ENCODE measurements at regions not wholly inside any gene's neighbourhood (a gene's known extent, or its start where the extent isn't known, plus 50 kb on each side); places are given as distances from the start of the nearest gene placed in this dataset.
A peak's percentile ranks its signal among the peaks of the same experiment; 100 is the strongest.

DNA sequence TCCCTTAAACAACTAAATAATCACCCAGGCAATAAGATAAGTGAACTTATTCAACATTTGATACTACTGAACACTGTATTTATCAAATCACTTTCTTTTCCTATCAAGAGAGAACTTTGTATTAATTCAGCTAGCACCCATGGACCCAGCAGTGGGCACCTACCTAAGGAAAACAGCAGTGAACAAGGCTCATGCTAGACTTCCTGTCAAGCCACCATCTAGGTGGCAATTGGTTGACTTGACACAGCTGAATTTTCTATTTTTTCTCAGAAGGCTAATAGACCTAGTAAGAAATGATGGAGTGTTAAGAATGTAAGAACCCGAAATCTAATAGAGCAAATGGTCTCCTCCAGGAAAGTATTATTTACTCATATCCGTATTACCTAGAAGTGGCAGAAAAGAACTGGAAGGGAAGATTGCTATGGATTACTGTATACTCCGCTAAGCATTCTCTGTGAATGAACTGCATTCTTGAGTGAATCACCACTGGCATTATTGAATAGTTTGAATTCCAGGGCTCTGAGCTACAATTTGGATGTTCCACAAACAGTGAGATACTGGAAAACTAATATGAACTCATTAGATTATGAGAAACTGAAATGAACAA, 988.2 kb upstream of the CDH2 start:
- H3K36me3 ChIP-seq = no peaks in the 10 kb centered on the region
- DNase-seq = no peak
- peak overlapping the region; percentile 18 to 45 for H3K27ac ChIP-seq
- no peaks in the 10 kb centered on the region for H3K27me3 ChIP-seq
- intact Hi-C loops (cut with DNase I; ENCODE audit: low total_unique reads) = no loop called here
- TF ChIP-seq CTCF (IDR thresholded peaks at IDR 0.05) (no peak), POLR2A (IDR thresholded peaks at IDR 0.05) (no peak)
- H3K9me3 ChIP-seq = no peaks in the 10 kb centered on the region
- H3K4me1 ChIP-seq = no peaks in the 10 kb centered on the region
- no peak overlapping the region for H3K4me3 ChIP-seq

DNA sequence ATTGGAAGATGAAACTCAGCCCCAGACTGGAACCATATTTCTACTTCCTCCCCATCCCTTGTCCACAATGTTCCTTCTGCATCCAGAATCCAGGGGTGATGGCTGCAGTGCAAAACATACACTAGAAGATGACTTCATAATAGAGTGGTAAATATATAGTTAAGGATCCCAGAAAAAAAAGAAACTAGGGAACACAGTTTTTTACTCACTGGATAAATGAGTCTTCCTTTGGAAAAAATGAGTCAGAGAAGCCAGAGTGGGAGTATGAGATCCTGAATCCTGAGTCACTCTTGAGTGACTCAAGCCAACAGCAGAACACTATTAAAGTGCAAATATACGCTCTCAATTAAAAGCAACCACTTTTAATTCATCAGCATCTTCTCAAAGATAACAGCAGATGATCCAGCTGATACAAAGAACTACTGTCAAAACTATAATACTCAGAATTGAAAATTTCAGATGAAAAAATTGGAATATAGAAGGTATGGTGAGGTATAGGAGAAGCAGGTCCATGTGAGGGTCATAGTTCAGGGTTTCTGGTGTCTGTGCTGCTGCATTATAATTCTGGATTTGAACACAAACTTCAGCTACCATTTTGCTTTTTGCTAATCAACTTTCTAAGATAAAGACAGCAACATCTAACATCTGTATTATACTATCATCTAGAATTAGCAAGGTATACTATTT, 987.2 kb upstream of the CDH2 start:
- intact Hi-C loops (cut with DNase I; ENCODE audit: low total_unique reads) = no loop called here

GRCh38 chr18:29163596-29163995, 986.7 kb upstream of the CDH2 start:
- intact Hi-C loops (cut with DNase I; ENCODE audit: low total_unique reads) = no loop called here
- no peak for TF ChIP-seq CTCF (IDR thresholded peaks at IDR 0.05)
- TF ChIP-seq POLR2A (IDR thresholded peaks at IDR 0.05) = no peak
- DNase-seq = no peak
- Histone ChIP-seq H3K27me3 (no peaks in the 10 kb centered on the region), H3K4me1 (no peaks in the 10 kb centered on the region), H3K4me3 (no peak overlapping the region), H3K27ac (peak overlapping the region; percentile 45 to 63), H3K9me3 (no peaks in the 10 kb centered on the region), H3K36me3 (no peaks in the 10 kb centered on the region)

More for the DNA sequence above, 987.2 kb upstream of the CDH2 start:
- H3K36me3 ChIP-seq = no peaks in the 10 kb centered on the region
- H3K4me1 ChIP-seq = no peaks in the 10 kb centered on the region
- no peak for DNase-seq
- H3K4me3 ChIP-seq = no peak overlapping the region
- no peak for TF ChIP-seq CTCF (IDR thresholded peaks at IDR 0.05)
- no peaks in the 10 kb centered on the region for H3K9me3 ChIP-seq
- peak overlapping the region; percentile 45 to 63 for H3K27ac ChIP-seq
- no peaks in the 10 kb centered on the region for H3K27me3 ChIP-seq

GRCh38 chr18:29161429-29161828, 984.5 kb upstream of the CDH2 start:
- no peaks in the 10 kb centered on the region for H3K36me3 ChIP-seq
- no peaks in the 10 kb centered on the region for H3K4me1 ChIP-seq
- no peak for DNase-seq
- no peak overlapping the region for H3K4me3 ChIP-seq
- no peak overlapping the region for H3K27ac ChIP-seq
- intact Hi-C loops (cut with DNase I; ENCODE audit: low total_unique reads) = no loop called here
- H3K27me3 ChIP-seq = no peaks in the 10 kb centered on the region
- no peaks in the 10 kb centered on the region for H3K9me3 ChIP-seq
- TF ChIP-seq CTCF (IDR thresholded peaks at IDR 0.05) (no peak), POLR2A (IDR thresholded peaks at IDR 0.05) (no peak)

DNA sequence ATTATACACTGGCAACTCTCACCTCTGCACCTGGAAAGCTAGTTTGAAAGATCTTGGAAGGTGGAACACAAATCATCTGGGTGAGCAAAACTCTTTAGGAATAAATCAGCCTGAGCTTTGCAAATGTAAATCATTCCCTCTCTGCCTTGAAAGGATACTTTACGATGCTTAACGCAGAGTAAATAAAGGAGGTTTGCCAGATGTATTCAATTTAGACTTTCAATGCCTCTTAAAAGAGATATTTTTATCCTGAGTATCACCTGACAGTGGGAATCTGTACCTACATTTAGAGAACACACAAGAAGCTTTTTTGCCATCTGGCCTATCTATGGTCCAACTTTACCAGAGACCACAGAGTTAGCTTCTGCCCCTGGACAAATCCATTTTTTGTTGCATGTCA, 983.2 kb upstream of the CDH2 start:
- Histone ChIP-seq H3K27me3 (no peaks in the 10 kb centered on the region), H3K4me1 (no peaks in the 10 kb centered on the region), H3K27ac (no peak overlapping the region), H3K36me3 (no peaks in the 10 kb centered on the region), H3K9me3 (no peaks in the 10 kb centered on the region), H3K4me3 (no peak overlapping the region)
- DNase-seq = no peak
- TF ChIP-seq CTCF (IDR thresholded peaks at IDR 0.05) (no peak), POLR2A (IDR thresholded peaks at IDR 0.05) (no peak)
- intact Hi-C loops (cut with DNase I; ENCODE audit: low total_unique reads) = no loop called here

Measured in uterus (tissue), 3 donors.